ENCODE measurements at regions not wholly inside any gene's neighbourhood (a gene's known extent, or its start where the extent isn't known, plus 50 kb on each side); places are given as distances from the start of the nearest gene placed in this dataset.

DNA sequence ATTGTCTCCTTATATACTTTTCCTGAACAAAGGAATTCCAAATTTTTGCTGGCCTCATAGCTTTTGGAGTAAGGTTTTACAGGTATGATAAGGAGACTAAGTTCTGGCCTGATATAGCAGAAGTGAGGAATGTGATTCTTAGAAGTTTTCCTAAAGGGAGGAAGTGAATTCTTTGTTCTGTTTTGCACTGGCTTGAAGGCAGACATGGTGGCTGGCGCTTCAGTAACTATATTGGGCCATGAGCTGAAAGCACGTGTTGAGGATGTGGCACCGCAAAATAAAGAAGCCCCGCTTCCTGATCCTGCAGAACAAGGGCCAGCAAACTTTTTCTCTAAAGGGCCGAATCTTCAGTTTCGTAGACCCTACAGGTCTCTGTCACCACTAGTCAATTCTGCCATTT, 224.2 kb downstream of the SNX18 start:
- Histone ChIP-seq H3K36me3 (ENCODE audit: control insufficient read depth, insufficient read depth, low read length) (no peaks in the 10 kb centered on the region), H3K9me3 (ENCODE audit: control insufficient read depth, low read length) (no peaks in the 10 kb centered on the region), H3K9ac (no peak overlapping the region), H3K4me3 (ENCODE audit: low read depth, low read length) (no peak overlapping the region), H3K27ac (no peak overlapping the region), H3K79me2 (no peaks in the 10 kb centered on the region), H2AFZ (no peak overlapping the region), H3K27me3 (ENCODE audit: control insufficient read depth, insufficient read depth, low read length) (no peaks in the 10 kb centered on the region), H3K4me1 (peaks cover 41% of the 10 kb centered on the region), H3K4me2 (ENCODE audit: low read length) (no peak overlapping the region)
- no peak for TF ChIP-seq CTCF (IDR thresholded peaks at IDR 0.05)

GRCh38 chr5:54740141-54740540, 222.6 kb downstream of the SNX18 start:
- no peak overlapping the region for H3K27ac ChIP-seq
- no peak for TF ChIP-seq CTCF (IDR thresholded peaks at IDR 0.05)

GRCh38 chr5:54739371-54739770, 221.8 kb downstream of the SNX18 start:
- Histone ChIP-seq H2AFZ (no peak overlapping the region), H3K9me3 (ENCODE audit: control insufficient read depth, low read length) (no peaks in the 10 kb centered on the region), H3K27me3 (ENCODE audit: control insufficient read depth, insufficient read depth, low read length) (no peaks in the 10 kb centered on the region), H3K4me1 (peaks cover 26% of the 10 kb centered on the region), H3K79me2 (no peaks in the 10 kb centered on the region), H3K4me3 (ENCODE audit: low read depth, low read length) (no peak overlapping the region), H3K4me2 (ENCODE audit: low read length) (no peak overlapping the region), H3K36me3 (ENCODE audit: control insufficient read depth, insufficient read depth, low read length) (no peaks in the 10 kb centered on the region), H3K9ac (no peak overlapping the region), H3K27ac (no peak overlapping the region)
- no peak for TF ChIP-seq CTCF (IDR thresholded peaks at IDR 0.05)

More at GRCh38 chr5:54740141-54740540, 222.6 kb downstream of the SNX18 start:
- no peaks in the 10 kb centered on the region for H3K9me3 ChIP-seq (ENCODE audit: control insufficient read depth, low read length)
- no peaks in the 10 kb centered on the region for H3K27me3 ChIP-seq (ENCODE audit: control insufficient read depth, insufficient read depth, low read length)
- no peaks in the 10 kb centered on the region for H3K36me3 ChIP-seq (ENCODE audit: control insufficient read depth, insufficient read depth, low read length)
- no peak overlapping the region for H3K9ac ChIP-seq
- H3K4me3 ChIP-seq (ENCODE audit: low read depth, low read length), result no peak overlapping the region
- no peak overlapping the region for H2AFZ ChIP-seq
- H3K79me2 ChIP-seq, result no peaks in the 10 kb centered on the region
- peaks cover 32% of the 10 kb centered on the region for H3K4me1 ChIP-seq
- H3K4me2 ChIP-seq (ENCODE audit: low read length), result no peak overlapping the region

DNA sequence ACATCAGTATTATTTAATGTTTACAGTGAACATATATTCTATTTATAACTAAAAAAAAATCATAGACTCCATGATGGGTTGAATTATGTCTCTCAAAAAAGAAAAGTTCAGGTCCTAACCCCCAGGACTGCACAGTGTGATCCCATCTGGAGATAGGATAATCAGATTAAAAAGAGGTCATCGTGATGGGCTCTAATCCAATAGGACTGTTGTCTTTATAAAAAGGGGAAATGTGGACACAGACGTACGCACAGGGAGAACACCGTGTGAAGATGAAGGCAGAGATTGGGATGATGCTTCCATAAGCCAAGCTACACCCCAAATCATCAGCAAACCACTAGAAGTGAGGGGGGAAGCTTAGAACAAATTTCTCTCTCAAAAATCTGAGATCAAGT, 221.4 kb downstream of the SNX18 start:
- no peaks in the 10 kb centered on the region for H3K9me3 ChIP-seq (ENCODE audit: control insufficient read depth, low read length)
- no peak overlapping the region for H3K4me2 ChIP-seq (ENCODE audit: low read length)
- TF ChIP-seq CTCF (IDR thresholded peaks at IDR 0.05), result no peak
- peak overlapping the region; percentile 12 for H2AFZ ChIP-seq
- H3K4me3 ChIP-seq (ENCODE audit: low read depth, low read length), result no peak overlapping the region
- no peak overlapping the region for H3K9ac ChIP-seq
- H3K27ac ChIP-seq, result no peak overlapping the region
- peaks cover 23% of the 10 kb centered on the region for H3K4me1 ChIP-seq
- no peaks in the 10 kb centered on the region for H3K27me3 ChIP-seq (ENCODE audit: control insufficient read depth, insufficient read depth, low read length)
- no peaks in the 10 kb centered on the region for H3K36me3 ChIP-seq (ENCODE audit: control insufficient read depth, insufficient read depth, low read length)
- no peaks in the 10 kb centered on the region for H3K79me2 ChIP-seq

DNA sequence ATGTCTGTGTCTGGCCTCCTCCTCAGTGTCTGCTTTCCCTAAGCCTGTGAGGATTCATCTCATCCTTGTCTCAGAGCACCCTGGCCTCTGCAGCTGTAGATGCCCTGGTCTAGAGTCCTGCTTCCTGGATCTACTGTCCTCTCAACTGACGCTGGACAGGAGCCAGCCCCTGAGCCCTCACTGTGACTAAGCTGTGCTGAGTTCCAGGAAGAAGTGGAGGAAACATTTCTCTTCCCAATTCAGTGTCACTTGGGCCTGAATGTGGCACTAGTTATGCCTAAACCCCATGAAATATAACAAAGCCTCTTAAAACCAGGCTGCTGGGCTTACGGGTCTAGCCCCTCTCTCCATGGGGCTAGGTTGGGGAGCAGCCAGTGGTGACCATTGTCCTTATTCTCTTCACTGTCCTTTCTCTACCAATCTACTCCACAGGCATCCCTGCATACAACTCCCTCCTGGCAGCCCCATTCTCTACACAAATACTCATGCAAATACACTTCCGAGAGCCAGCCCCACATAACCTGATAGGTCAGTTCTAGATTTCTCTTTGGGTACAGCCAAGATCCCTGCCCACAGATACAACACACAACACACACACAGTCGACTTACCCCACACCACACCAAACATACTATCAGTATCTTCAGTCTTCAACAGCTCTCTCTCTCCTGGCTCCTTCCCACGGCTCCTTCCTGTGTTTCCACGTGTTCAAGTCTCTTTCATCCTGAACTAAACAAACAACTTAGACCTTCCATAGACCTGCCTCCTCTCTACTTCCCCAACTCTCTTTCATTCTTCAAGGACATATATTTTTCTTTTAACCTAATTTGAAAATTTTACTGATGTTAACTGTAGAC, 220.8 kb downstream of the SNX18 start:
- peak overlapping the region; percentile 43 for H2AFZ ChIP-seq
- H3K4me3 ChIP-seq (ENCODE audit: low read depth, low read length), result no peak overlapping the region
- peaks cover 17% of the 10 kb centered on the region for H3K4me1 ChIP-seq
- no peak for TF ChIP-seq CTCF (IDR thresholded peaks at IDR 0.05)
- no peaks in the 10 kb centered on the region for H3K27me3 ChIP-seq (ENCODE audit: control insufficient read depth, insufficient read depth, low read length)
- H3K9ac ChIP-seq, result no peak overlapping the region
- H3K27ac ChIP-seq, result no peak overlapping the region
- no peaks in the 10 kb centered on the region for H3K36me3 ChIP-seq (ENCODE audit: control insufficient read depth, insufficient read depth, low read length)
- no peak overlapping the region for H3K4me2 ChIP-seq (ENCODE audit: low read length)
- H3K9me3 ChIP-seq (ENCODE audit: control insufficient read depth, low read length), result no peaks in the 10 kb centered on the region
- H3K79me2 ChIP-seq, result no peaks in the 10 kb centered on the region
